ENCODE measurements at regions not wholly inside any gene's neighbourhood (a gene's known extent, or its start where the extent isn't known, plus 50 kb on each side); places are given as distances from the start of the nearest gene placed in this dataset.

GRCh38 chr18:33818145-33818544, 240.1 kb downstream of the ASXL3 start:
- ChIA-PET CTCF (no interaction called here), POLR2A (ENCODE audit: low non-redundant PET) (no interaction called here)
- Histone ChIP-seq H3K36me3 (ENCODE audit: insufficient read depth, low read length, poor library complexity, severe bottlenecking) (no peaks in the 10 kb centered on the region), H3K4me3 (ENCODE audit: low read depth, low read length, poor library complexity, severe bottlenecking) (no peak overlapping the region), H3K27me3 (replicated peaks; ENCODE audit: insufficient read depth, low read depth, low read length, poor library complexity) (no peaks in the 10 kb centered on the region), H3K27ac (ENCODE audit: low read depth, low read length, poor library complexity, severe bottlenecking) (no peak overlapping the region), H3K9me3 (ENCODE audit: low read depth, low read length, poor library complexity, severe bottlenecking) (no peaks in the 10 kb centered on the region), H3K4me1 (ENCODE audit: insufficient read depth, low read length, poor library complexity, severe bottlenecking) (no peaks in the 10 kb centered on the region)
- TF ChIP-seq EZH2 (IDR thresholded peaks at IDR 0.05; ENCODE audit: borderline replicate concordance, low read depth, low read length, poor library complexity, severe bottlenecking) (no peak), CTCF (conservative IDR thresholded peaks at IDR 0.05; ENCODE audit: low read depth, low read length) (no peak)
- intact Hi-C loops (cut with micrococcal nuclease; ENCODE audit: unreplicated experiment): no loop called here
- no TSS peak for BruUV-seq (replicated peaks)
- no peak for DNase-seq (ENCODE audit: low spot score)

- no peak for DNase-seq (ENCODE audit: low spot score)
- CTCF ChIA-PET: no interaction called here
- H3K27me3 ChIP-seq (replicated peaks; ENCODE audit: insufficient read depth, low read depth, low read length, poor library complexity): no peaks in the 10 kb centered on the region
- TF ChIP-seq CTCF (conservative IDR thresholded peaks at IDR 0.05; ENCODE audit: low read depth, low read length) (no peak), EZH2 (IDR thresholded peaks at IDR 0.05; ENCODE audit: borderline replicate concordance, low read depth, low read length, poor library complexity, severe bottlenecking) (no peak)
- no peaks in the 10 kb centered on the region for H3K4me1 ChIP-seq (ENCODE audit: insufficient read depth, low read length, poor library complexity, severe bottlenecking)
- H3K4me3 ChIP-seq (ENCODE audit: low read depth, low read length, poor library complexity, severe bottlenecking): no peak overlapping the region
- POLR2A ChIA-PET (ENCODE audit: low non-redundant PET): no interaction called here
- BruUV-seq (replicated peaks): no TSS peak
- intact Hi-C loops (cut with micrococcal nuclease; ENCODE audit: unreplicated experiment): no loop called here
- H3K9me3 ChIP-seq (ENCODE audit: low read depth, low read length, poor library complexity, severe bottlenecking): no peaks in the 10 kb centered on the region
- H3K27ac ChIP-seq (ENCODE audit: low read depth, low read length, poor library complexity, severe bottlenecking): no peak overlapping the region
- H3K36me3 ChIP-seq (ENCODE audit: insufficient read depth, low read length, poor library complexity, severe bottlenecking): no peaks in the 10 kb centered on the region
These were observed 239.1 kb downstream of the ASXL3 start for GRCh38 chr18:33817096-33817495.

- no peak for DNase-seq (ENCODE audit: low spot score)
- intact Hi-C loops (cut with micrococcal nuclease; ENCODE audit: unreplicated experiment): no loop called here
- Histone ChIP-seq H3K36me3 (ENCODE audit: insufficient read depth, low read length, poor library complexity, severe bottlenecking) (no peaks in the 10 kb centered on the region), H3K4me1 (ENCODE audit: insufficient read depth, low read length, poor library complexity, severe bottlenecking) (no peaks in the 10 kb centered on the region), H3K9me3 (ENCODE audit: low read depth, low read length, poor library complexity, severe bottlenecking) (no peaks in the 10 kb centered on the region), H3K4me3 (ENCODE audit: low read depth, low read length, poor library complexity, severe bottlenecking) (no peak overlapping the region), H3K27me3 (replicated peaks; ENCODE audit: insufficient read depth, low read depth, low read length, poor library complexity) (no peaks in the 10 kb centered on the region), H3K27ac (ENCODE audit: low read depth, low read length, poor library complexity, severe bottlenecking) (no peak overlapping the region)
- TF ChIP-seq EZH2 (IDR thresholded peaks at IDR 0.05; ENCODE audit: borderline replicate concordance, low read depth, low read length, poor library complexity, severe bottlenecking) (no peak), CTCF (conservative IDR thresholded peaks at IDR 0.05; ENCODE audit: low read depth, low read length) (no peak)
- ChIA-PET POLR2A (ENCODE audit: low non-redundant PET) (no interaction called here), CTCF (no interaction called here)
- no TSS peak for BruUV-seq (replicated peaks)
These were observed 236.5 kb downstream of the ASXL3 start for GRCh38 chr18:33814546-33814945.

Measured in A673 (cell line).